HepG2 (cell line): ENCODE measurements at regions not wholly inside any gene's neighbourhood (a gene's known extent, or its start where the extent isn't known, plus 50 kb on each side); places are given as distances from the start of the nearest gene placed in this dataset.

ENCODE experiments used
- ATM ChIP-seq: fragments of 450-650 bp; IDR thresholded peaks from 2 replicates; pipeline ENCODE4 v1.7.1; 2017; ENCODE audit warnings: mild to moderate bottlenecking, borderline replicate concordance
- CSRNP1 ChIP-seq: sonication (generic); formaldehyde crosslinking; IDR thresholded peaks from 2 replicates; pipeline ENCODE4 v1.8.1; 2023; ENCODE audit warnings: mild to moderate bottlenecking, missing genetic modification reagents
- EEA1 ChIP-seq: sonication (generic); formaldehyde crosslinking; IDR thresholded peaks from 2 replicates; pipeline ENCODE4 v1.5.1; 2020; ENCODE audit warnings: mild to moderate bottlenecking, missing genetic modification reagents, borderline replicate concordance
- HES4 ChIP-seq: sonication (generic); formaldehyde crosslinking; IDR thresholded peaks from 2 replicates; pipeline ENCODE4 v1.9.0; 2021; ENCODE audit warnings: mild to moderate bottlenecking, missing genetic modification reagents, borderline replicate concordance
- HMG20B ChIP-seq: conservative IDR thresholded peaks from 2 replicates; pipeline ENCODE4 v1.6.1; 2016; ENCODE audit warnings: missing genetic modification reagents, missing compliant biosample characterization
- HNF4A ChIP-seq: sonication (generic); formaldehyde crosslinking; IDR thresholded peaks from 2 replicates; pipeline ENCODE4 v1.4.0; 2020; ENCODE audit warnings: missing genetic modification reagents
- MED1 ChIP-seq: sonication (generic); formaldehyde crosslinking; IDR thresholded peaks from 2 replicates; pipeline ENCODE4 v1.4.0; 2020; ENCODE audit warnings: missing genetic modification reagents
- MTF1 ChIP-seq: sonication (generic); formaldehyde crosslinking; IDR thresholded peaks from 2 replicates; pipeline ENCODE4 v1.5.0; 2020; ENCODE audit warnings: missing genetic modification reagents
- MXD4 ChIP-seq: IDR thresholded peaks from 2 replicates; pipeline ENCODE4 v1.6.1; 2016; ENCODE audit warnings: mild to moderate bottlenecking, missing biosample characterization, missing genetic modification reagents
- NFAT5 ChIP-seq: sonication (generic); formaldehyde crosslinking; IDR thresholded peaks from 2 replicates; pipeline ENCODE4 v1.4.0; 2020; ENCODE audit warnings: missing genetic modification reagents
- NR2F6 ChIP-seq, 2 experiments: IDR thresholded peaks; 2 replicates each; pipeline ENCODE4 v1.6.1; 2016; ENCODE audit warnings: antibody characterized with exemption in 1 of 2, mild to moderate bottlenecking in 1 of 2
- NR3C1 ChIP-seq: sonication (generic); formaldehyde crosslinking; IDR thresholded peaks from 2 replicates; pipeline ENCODE4 v1.4.0; 2020; ENCODE audit warnings: missing genetic modification reagents
- PAXIP1 ChIP-seq: sonication (generic); formaldehyde crosslinking; conservative IDR thresholded peaks from 2 replicates; pipeline ENCODE4 v1.4.0; 2020; ENCODE audit warnings: mild to moderate bottlenecking, missing genetic modification reagents, moderate library complexity
- RBAK ChIP-seq: sonication (generic); formaldehyde crosslinking; IDR thresholded peaks from 2 replicates; pipeline ENCODE4 v1.5.1; 2020; ENCODE audit warnings: mild to moderate bottlenecking, missing genetic modification reagents
- SIX4 ChIP-seq: sonication (generic); formaldehyde crosslinking; IDR thresholded peaks from 2 replicates; pipeline ENCODE4 v1.4.0; 2020; ENCODE audit warnings: missing genetic modification reagents
- SMARCE1 ChIP-seq: fragments of 450-650 bp; IDR thresholded peaks from 2 replicates; pipeline ENCODE4 v1.6.1; 2017; ENCODE audit warnings: borderline replicate concordance
- SMYD3 ChIP-seq: sonication (generic); formaldehyde crosslinking; IDR thresholded peaks from 2 replicates; pipeline ENCODE4 v1.8.1; 2023; ENCODE audit warnings: mild to moderate bottlenecking, missing genetic modification reagents
- SRSF1 ChIP-seq: fragments of 200-400 bp; formaldehyde crosslinking; optimal IDR thresholded peaks from 2 replicates; pipeline ENCODE3; 2017; ENCODE audit warnings: mild to moderate bottlenecking, low read depth, low read length, moderate library complexity
- ZFY ChIP-seq: sonication (generic); formaldehyde crosslinking; IDR thresholded peaks from 2 replicates; pipeline ENCODE4 v1.4.0; 2020; ENCODE audit warnings: missing genetic modification reagents
- ZNF292 ChIP-seq: sonication (generic); formaldehyde crosslinking; IDR thresholded peaks from 2 replicates; pipeline ENCODE4 v1.8.1; 2022; ENCODE audit warnings: mild to moderate bottlenecking, low read depth, missing genetic modification reagents, borderline replicate concordance
- ZNF331 ChIP-seq: sonication (generic); formaldehyde crosslinking; IDR thresholded peaks from 2 replicates; pipeline ENCODE4 v1.4.0; 2020; ENCODE audit warnings: missing genetic modification reagents
- ZNF549 ChIP-seq: sonication (generic); formaldehyde crosslinking; IDR thresholded peaks from 2 replicates; pipeline ENCODE4 v1.5.0; 2020; ENCODE audit warnings: missing genetic modification reagents
- ZNF570 ChIP-seq: sonication (generic); formaldehyde crosslinking; IDR thresholded peaks from 2 replicates; pipeline ENCODE4 v1.4.0; 2020; ENCODE audit warnings: mild to moderate bottlenecking, missing genetic modification reagents, borderline replicate concordance

GRCh38 chr2:67309281-67309680 is 87.9 kb upstream of the ETAA1 start (continued):
- no peak for TF ChIP-seq ZNF570
- TF ChIP-seq SRSF1 = no peak
- peak; percentile 51; the same call in 1 of the 2 replicates for TF ChIP-seq MXD4 (CRISPR knock-in tag)
- TF ChIP-seq NR2F6 (IDR thresholded peaks at IDR 0.05) = peak; percentile 18; the same call in 1 of the 2 replicates
- TF ChIP-seq NR2F6 (CRISPR knock-in tag; IDR thresholded peaks at IDR 0.05) = peak; percentile 42; the same call in 1 of the 2 replicates
- no peak for TF ChIP-seq NFAT5
- peak; percentile 96 for TF ChIP-seq HNF4A (CRISPR knock-in tag)
- TF ChIP-seq SMARCE1 = peak; percentile 99
- TF ChIP-seq CSRNP1 (CRISPR knock-in tag) = no peak
- no peak for TF ChIP-seq EEA1
- no peak for TF ChIP-seq HES4 (CRISPR knock-in tag)
- TF ChIP-seq SMYD3 = peak; percentile 78; the same call in 1 of the 2 replicates
- TF ChIP-seq HMG20B (CRISPR knock-in tag) = 0 out of 2 replicates have a peak, but pooled peaks have one; percentile 52
- no peak for TF ChIP-seq ZNF292 (CRISPR knock-in tag)
- TF ChIP-seq MTF1 (CRISPR knock-in tag) = no peak
- no peak for TF ChIP-seq ZNF549 (CRISPR knock-in tag)
- TF ChIP-seq ZFY (CRISPR knock-in tag) = no peak
- TF ChIP-seq RBAK = no peak
- TF ChIP-seq NR3C1 = no peak
- TF ChIP-seq MED1 (CRISPR knock-in tag) = peak; percentile 20; the same call in 1 of the 2 replicates
- 0 out of 2 replicates have a peak, but pooled peaks have one; percentile 51 for TF ChIP-seq SIX4 (CRISPR knock-in tag)
- TF ChIP-seq PAXIP1 = peak; percentile 86
- peak; percentile 69; the same call in 1 of the 2 replicates for TF ChIP-seq ZNF331 (CRISPR knock-in tag)
- TF ChIP-seq ATM = no peak
